ENCODE measurements at regions not wholly inside any gene's neighbourhood (a gene's known extent, or its start where the extent isn't known, plus 50 kb on each side); places are given as distances from the start of the nearest gene placed in this dataset.

- DNase-seq: no peak
Observed at GRCh38 chr7:25812086-25812850, 339.7 kb upstream of the NFE2L3 start.

DNA sequence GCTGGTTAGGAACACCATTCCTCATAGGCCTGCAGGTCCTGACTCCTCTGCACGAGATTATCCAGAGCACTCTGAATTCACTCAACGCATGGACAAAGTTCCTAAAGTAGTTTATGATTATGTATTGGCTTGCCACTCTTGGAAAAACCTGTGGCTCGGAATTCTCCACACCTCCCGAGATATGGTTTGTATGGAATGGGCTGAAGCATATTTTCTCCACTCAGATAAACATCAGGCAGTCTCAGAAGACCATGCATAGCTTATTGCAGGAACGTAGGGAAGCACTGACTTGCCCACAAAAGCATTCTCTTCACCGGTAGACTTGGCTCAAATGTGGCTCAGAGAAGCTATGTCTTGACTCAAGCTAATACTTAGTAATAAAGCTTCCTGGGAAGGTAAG, 338.6 kb upstream of the NFE2L3 start:
- DNase-seq: no peak

GRCh38 chr7:25815711-25816110, 336.3 kb upstream of the NFE2L3 start:
- no peak for DNase-seq

GRCh38 chr7:25820432-25821040, 331.5 kb upstream of the NFE2L3 start:
- no peak for DNase-seq

DNA sequence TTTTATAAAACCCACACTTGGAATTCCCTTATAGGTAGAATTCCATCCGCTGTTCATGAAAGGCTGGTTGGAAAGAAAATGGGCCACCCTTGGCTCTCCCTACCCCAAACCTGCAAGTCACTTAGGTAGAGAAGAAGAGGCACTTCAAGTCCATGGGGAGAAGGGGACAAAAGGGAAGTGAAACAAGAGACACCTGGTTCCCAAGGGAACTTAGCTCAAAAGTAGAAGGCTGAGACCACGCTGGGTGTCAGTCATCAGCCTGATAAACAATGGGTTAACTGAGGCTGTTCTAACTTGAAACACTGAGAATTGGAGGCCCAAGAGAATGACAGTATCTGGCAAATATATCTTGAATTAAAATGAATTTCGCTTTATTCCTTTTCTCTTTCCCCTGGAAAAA, 330.8 kb upstream of the NFE2L3 start:
- no peak for DNase-seq

DNA sequence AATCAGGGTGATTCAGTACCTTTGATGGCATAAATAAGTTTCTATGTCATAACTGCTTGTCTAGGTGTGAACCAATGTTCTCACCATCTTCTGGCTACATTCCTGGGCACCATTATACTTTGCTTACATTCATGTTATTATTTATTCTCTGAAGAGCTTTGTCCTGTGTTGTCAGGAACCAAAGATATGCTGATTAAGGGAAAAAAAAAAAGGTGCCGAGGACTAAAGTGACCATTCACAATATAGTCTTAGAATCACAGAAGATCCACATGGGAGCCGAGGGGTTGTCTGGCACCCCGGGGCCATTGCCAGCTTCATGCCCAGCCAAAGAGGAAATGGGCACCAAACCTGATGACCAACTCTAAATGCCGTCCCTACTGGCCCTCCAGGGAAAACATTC, 329.2 kb upstream of the NFE2L3 start:
- no peak for DNase-seq

DNA sequence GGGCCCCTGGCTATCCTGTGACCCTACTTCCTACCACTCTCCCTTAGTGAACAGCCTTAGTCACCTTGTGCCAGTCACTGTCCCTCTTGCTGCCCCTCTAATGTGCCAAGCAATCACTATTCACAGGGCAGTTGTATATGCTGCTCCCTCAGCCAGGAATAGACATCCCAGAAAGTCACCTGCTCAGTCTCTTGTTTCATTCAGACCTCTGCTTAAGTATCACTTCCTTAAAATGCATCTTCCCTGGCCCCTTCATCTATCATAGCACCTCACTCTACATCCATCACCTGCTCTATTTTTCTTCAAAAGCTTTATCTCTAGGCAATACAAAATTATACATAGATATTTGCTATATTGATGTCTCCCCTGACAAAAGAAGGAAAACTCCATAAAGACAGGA, 328.4 kb upstream of the NFE2L3 start:
- DNase-seq: no peak

DNA sequence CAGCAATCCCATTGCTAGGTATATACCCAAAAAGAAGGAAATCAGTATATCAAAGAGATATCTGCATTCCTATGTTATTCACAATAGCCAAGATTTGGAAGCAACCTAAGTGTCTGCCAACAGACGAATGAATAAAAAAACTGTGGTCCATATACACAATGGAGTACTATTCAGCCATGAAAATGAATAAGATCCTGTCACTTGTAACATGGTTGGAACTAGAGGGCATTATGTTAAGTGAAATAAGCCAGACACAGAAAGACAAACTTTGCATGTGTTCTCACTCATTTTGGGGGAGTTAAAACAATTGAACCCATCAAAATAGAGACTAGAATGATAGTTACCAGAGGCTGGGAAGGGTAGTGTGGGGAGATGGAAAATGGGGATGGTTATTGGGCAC, 323.5 kb upstream of the NFE2L3 start:
- DNase-seq: no peak

DNA sequence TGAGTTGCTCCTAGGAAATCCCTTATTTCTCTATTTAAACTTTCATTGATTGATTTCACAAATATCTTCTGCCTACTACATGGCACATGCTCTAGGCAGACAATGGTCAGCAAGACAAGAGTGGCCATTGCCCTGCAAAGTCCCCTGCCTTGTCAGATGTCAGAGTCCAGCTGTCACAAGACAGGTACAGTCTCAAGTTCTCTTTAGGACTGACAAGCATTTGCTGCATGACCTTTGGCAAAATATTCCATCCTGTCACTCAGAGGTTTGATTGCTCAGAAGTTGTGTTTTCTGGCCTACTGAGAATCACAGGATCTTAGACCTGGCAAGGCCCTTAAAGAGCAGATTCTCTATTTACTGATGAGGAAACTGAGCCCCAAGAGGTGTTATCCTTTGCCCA, 322.3 kb upstream of the NFE2L3 start:
- no peak for DNase-seq

GRCh38 chr7:25830215-25830614, 321.8 kb upstream of the NFE2L3 start:
- DNase-seq: no peak

- DNase-seq: no peak
Observed at GRCh38 chr7:25831062-25831691, 320.8 kb upstream of the NFE2L3 start.

GRCh38 chr7:25831831-25832411, 320.1 kb upstream of the NFE2L3 start:
- no peak for DNase-seq

DNA sequence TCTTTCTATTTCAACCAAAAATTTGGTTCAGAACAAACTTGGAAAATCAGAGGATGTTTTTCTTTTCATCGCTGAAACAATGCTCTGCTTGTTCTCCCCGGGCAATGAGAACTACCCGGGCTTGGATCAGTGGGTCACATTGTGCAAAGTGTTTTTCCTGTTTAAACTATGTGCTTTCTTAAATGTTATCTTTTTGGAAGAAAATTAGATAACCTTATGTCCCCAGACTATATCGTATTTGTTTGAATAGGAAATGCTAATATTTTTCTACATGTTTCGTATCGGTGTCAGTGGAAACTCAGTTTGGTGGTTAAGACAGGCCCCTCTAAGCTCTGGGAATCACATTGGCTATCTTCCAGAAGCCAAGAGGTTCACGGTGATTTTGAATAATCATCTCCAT, 319.5 kb upstream of the NFE2L3 start:
- no peak for DNase-seq

GRCh38 chr7:25832929-25833328, 319.1 kb upstream of the NFE2L3 start:
- DNase-seq: no peak

GRCh38 chr7:25834050-25834449, 317.9 kb upstream of the NFE2L3 start:
- no peak for DNase-seq

DNA sequence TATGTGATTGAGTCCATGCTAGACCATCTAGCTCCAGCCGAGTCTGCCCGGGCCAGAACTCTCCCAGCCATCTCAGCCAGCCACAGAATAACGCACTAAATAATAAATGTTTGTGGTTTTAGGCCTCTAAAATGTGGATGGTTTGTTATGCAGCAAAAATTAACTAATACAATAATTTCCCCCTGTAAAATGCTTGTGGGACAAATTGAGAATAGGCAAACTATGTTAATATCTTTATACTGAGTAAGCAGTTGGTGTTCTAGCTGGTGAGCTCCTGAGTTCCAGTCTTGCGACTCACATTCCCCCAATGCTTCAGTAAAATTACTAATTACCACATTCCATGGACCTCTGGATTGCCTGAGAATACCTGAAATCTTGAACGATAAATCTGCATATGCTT, 316.8 kb upstream of the NFE2L3 start:
- DNase-seq: no peak

- DNase-seq: no peak
Observed at GRCh38 chr7:25839084-25839769, 312.8 kb upstream of the NFE2L3 start.

- no peak for DNase-seq
Observed at GRCh38 chr7:25840209-25840792, 311.7 kb upstream of the NFE2L3 start.

- no peak for DNase-seq
Observed at GRCh38 chr7:25841575-25841974, 310.4 kb upstream of the NFE2L3 start.

- no peak for DNase-seq
Observed at GRCh38 chr7:25842201-25842733, 309.7 kb upstream of the NFE2L3 start.

- no peak for DNase-seq
Observed at GRCh38 chr7:25843467-25843866, 308.5 kb upstream of the NFE2L3 start.
